Hypothalamus (tissue), 51 donors: ENCODE measurements at regions not wholly inside any gene's neighbourhood (a gene's known extent, or its start where the extent isn't known, plus 50 kb on each side); places are given as distances from the start of the nearest gene placed in this dataset.
A peak's percentile ranks its signal among the peaks of the same experiment; 100 is the strongest.
"Not testable (repeated sequence)": the region's sequence is repeated elsewhere in the genome, so short reads cannot be mapped to it uniquely, and the experiment has no call there.

ENCODE experiments used
- DNase-seq, 51 donors: peaks; one replicate each; lab custom pipeline; 2025; lab: John Stamatoyannopoulos, UW

DNA sequence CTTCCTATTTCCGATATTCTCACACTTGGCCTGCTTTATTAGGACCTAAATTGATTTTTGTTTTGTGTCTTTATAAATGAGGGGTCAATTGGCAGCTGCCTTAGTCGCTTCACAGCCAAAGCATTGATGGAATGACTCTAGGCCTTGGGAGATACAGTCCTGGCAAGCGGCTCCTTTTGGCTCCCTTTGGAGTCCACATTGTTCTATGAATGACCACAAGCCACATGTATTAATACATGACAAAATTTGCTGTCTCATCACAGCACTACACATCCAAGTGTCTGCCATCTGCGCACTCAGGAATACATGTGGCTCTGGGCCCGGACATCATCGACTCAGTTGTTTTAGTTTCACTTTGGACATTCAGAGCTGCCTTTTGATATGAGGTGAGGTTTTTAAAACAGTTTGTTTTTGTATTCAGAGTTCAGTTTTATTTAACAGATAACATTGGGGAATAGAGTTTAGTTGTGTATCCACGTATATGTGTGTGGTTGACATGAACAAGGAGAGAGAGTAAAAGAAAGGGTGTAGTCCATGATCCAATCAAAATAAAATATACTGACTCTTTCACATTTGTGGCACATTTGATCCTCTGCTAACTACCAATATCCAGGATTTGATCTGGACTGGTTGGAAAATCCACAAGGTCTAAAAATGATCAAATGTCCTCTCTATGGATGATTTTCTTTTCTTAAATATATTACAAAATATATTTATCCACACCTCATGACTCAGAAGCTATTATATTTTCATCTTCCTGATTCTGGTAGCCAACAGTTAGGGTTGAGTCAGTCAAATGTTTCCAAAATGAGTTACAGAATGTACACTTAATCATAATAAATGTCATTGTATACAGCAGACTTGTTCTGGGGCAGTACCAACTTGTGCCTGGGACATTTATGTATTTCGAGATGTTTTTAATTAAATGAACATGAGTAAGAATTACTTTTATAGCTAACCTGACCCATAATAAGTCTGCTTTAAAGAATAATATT is 114.0 kb upstream of the MTAP start:
- peak in 7 of 51 donors; percentile 5 to 13 (median 10) for DNase-seq

DNA sequence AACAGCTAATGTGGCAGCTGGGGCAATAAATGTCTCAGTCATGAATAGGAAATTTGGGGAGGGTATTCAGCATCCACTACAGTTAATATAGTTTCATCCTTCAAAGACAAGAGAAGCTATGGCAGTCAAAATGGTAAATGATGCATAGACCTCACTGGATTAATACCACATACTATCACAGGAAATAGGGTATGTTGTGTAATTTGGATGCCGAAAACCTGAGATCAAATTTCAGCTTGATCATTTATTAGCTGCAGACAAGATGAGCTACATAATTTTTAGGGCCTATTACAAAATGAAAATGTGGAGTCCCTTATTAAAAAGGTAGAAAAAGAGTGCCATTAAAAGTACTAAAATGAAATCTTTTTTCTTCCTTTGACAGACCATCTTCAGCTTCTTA is 112.6 kb upstream of the MTAP start:
- DNase-seq: no peak

DNA sequence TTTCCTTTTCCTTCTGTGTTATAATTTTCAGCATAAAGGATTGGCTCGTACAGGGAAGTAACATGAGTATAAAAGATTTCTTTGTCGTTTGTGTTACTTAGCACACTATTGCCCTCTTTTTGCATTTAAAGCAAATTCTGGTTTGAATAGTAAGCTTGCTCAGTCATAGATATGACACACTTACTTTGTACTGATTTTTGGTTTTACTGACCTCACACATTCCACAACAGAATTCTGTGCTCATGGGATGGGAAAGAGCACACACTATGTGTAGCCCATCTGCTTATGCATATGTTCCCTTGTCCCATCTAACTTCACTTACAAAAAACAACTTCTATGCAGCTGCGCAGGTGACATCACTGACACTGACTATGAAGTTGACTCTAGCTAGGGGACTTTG is 111.9 kb upstream of the MTAP start:
- DNase-seq: no peak

DNA sequence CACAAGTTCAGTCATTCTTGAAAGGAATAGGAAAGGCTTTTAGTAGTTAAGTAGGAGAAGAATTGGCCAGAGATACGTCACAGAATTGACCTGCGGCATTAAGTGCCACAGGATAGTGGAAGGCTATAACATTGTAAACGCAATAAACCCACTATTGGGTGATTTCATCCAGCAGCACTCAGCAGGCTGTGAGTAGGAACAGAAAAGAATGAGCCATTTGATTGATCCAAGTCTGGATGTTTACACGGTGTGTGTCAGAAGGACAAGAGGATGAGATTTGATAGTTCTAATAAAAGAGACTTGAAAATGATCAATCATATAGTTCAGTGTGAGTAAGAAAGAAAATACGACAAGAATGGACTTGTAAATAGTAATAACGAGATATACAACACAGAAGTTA is 110.0 kb upstream of the MTAP start:
- no peak for DNase-seq

DNA sequence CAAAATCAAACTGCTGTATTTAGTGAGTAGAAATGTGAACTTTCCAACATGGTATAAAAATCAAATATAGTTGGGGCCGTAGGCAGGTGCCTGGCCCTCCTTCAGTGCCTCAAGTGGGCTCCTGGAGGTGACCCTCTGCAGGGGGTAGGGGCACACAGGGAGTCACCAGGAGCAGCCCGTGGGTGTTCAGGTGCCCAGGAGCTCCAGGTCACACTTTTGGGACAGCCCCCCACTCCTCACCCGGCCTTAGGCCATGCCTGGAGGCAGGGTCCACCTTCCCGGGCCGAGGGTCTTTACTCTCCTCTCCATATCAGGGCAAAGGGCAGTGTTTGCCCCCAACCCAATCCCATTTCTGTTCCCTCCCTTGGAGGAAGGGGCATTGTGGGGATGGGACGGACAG is 108.0 kb upstream of the MTAP start:
- DNase-seq: no peak

DNA sequence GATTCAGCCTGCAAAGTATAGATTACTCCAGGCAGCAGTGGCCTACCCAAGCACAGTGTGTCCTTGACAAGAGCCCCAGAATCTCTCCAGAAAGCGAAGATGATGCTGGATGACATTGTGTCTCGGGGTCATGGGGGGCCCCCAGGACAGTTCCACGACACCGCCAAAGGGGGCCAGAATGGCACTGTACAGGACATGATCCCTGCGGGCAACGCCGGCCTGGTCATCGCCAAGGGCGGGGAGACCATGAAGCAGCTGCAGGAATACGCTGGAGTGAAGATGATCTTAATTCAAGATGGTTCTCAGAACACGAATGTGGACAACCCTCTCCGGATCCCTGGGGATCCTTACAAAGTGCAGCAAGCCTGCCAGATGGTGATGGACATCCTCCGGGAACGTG is 107.0 kb upstream of the MTAP start:
- DNase-seq: no peak

DNA sequence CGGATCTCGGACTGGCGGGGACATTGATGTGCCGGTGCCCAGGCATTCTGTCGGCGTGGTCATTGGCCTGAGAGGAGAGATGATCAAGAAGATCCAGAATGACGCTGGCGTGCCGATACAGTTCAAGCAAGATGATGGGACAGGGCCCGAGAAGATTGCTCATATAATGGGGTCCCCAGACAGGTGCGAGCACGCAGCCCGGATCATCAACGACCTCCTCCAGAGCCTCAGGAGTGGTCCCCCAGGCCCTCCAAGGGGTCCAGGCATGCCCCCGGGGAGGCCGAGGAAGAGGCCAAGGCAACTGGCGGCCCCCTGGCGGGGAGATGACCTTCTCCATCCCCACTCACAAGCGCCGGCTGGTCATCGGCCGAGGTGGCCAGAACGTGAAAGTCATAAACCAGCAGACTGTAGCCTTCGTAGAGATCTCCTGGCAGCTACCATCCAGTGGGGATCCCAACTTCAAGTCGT is 106.5 kb upstream of the MTAP start:
- no peak for DNase-seq

DNA sequence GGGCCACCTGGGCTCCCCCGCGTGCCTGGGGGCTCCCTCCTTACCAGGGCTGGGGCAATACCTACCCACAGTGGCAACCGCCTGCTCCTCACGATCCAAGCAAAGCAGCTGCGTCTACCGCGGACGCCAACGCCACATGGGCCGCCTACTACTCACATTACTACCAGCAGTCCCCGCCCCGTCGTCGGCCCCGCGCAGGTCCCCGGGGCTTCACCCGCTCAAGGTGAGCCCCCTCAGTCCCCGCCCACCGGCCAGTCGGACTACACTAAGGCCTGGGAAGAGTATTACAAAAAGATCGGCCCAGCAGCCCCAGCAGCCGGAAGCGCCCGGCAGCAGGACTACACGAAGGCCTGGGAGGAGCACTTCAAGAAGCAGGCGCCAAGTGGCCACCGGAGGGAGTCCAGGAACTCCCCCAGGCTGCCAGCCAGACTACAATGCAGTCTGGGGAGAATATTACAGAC is 106.0 kb upstream of the MTAP start:
- DNase-seq: no peak

DNA sequence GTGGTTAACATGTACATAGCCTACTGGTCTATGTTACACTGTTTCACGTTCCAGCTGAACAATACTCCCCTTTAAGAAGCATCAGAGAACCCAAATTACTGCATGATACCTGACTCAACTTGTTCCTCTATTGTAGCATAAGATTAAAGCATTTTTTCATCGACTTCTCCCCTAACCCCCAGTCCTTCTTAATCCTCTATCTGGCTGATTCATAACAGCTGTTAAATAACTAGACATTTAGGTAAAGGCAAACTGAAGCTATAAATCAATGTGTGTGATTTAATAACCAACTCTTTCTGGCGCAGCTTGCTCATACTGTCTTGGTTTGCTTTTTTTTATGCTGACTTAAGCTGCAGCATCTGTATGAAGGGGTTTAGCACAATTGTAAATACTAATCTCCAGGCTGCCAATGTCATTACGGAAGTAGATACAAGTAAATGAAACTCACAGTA is 94.2 kb upstream of the MTAP start:
- no peak for DNase-seq

DNA sequence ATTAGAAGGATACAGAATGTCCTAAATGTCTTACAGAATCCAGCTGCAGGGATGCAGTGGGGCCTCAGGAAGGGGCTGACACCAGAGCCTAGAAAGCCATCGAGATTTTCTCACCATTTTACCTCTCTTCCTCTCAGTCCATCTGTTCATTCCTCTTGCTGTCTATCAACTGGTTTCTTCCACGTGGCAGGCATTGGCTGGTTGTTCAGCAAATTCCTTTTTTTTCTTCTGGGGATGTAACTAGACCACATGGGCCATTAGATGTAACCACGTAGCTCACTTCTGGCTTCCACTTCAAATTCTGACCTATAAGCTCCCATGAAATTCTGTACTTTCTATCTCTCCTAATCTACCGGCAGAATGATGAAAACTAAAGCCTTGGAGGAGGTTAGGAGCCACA is 93.6 kb upstream of the MTAP start:
- no peak for DNase-seq

DNA sequence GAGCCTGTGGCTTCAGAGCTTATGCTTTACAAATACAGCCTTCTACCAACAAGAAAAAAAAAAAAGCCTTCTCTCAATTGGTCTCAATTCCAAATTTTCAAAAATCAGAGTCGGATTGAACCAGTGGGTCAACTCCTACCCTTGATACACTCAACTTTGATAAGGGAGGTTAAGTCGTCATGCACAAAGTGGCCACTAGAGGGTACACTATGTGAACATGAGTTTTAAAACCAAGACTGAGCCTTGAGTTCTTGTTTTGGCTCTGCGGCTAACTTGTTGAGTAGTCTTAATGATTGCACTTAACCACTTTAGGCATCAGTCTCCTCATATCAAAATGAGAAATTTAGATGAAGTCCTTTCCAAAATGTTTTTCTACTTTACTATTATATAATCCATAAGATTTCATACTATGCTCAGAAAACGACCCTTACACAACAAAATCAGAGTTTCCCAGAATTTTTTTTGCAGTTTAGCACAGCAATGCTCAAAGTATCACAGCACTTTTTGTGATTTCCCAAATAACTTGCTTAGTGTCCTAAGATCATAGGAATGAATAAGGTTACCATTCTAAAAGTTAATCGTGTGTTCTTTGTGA is 92.9 kb upstream of the MTAP start:
- DNase-seq: peak in 13 of 51 donors; percentile 1 to 43 (median 14)

DNA sequence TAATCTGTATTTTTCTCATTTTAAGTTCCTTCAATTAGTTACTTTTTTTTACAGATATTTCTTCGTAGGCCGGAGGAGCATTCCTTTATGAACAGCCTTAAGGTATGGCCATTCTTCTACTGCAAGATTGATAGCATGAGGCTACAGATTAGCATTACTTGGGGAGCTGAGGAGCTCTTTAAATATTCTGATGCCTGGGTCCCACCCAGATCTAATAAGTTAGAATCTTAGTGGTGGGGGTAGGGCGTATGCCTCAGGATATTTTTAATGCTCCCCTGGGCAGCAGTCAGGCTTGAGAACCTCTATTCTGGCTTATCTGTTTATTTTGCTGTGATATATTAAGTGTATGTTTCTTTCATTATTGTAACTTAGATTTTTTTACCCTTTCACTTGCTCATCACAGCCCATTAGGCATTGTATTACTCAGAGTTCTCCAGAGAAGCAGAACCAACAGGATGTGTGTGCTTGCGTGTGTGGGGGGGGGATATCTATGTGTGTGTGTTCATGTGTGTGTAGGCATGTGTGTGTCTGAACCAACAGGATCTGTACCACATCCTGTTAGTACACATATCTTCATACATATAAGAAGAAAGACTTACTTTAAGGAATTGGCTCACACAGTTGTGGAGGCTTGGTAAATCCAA is 91.8 kb upstream of the MTAP start:
- DNase-seq: no peak

DNA sequence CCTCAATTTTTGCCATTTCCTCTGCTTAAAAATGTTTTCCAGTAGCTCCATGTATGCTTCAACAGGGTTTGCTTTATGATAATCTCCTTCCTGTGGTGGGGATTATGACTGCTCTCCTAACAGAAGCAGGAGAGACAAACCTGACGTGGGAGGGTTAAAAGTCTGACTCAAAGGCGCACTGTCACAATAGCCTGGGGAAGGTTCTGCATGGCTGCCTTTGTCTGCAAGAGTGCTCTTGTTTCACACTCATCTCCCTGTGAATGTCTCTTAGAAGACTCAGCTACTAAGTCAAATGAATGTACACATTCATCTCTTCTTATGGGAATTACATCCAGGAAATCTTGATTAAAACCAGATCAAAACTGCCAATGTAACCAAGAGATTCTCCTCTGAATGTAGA is 90.9 kb upstream of the MTAP start:
- DNase-seq: peak in 1 of 51 donors; percentile 1

DNA sequence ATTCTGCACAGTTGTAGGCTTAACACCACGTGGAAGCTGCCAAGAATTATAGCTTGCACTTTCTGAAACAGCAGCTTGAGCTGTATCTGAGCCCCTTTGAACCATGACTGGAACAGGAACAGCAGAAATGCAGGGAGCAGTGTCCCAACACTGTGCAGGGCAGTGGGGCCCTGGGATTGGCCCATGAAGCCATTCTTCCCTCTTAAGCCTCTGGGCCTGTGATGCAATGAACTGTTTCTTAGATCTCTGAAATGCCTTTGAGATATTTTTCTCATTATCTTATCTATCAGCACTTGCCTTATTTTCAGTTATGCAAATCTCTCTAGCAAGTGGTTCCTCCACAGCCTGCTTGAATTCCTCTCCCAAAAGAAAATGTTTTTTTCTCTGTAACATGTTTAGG is 87.0 kb upstream of the MTAP start:
- DNase-seq: no peak

DNA sequence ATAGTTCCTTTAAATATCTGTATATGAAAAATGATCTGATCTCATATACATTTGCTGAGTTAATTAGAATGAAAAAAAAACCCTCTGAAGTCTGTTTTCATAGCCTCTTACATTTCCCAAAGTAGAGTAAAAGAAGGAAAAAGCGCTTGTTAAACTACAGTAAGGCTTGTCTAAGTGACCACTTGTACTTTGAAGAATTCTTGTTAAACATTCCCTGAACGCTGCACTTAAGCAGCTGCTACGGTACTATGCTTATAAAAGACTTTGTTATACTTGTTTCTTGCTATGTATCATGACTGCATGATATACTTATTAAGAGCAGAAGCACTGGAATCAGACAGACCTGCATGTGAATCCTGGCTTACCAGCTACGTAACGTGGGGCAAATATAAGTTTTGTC is 81.7 kb upstream of the MTAP start:
- no peak for DNase-seq

DNA sequence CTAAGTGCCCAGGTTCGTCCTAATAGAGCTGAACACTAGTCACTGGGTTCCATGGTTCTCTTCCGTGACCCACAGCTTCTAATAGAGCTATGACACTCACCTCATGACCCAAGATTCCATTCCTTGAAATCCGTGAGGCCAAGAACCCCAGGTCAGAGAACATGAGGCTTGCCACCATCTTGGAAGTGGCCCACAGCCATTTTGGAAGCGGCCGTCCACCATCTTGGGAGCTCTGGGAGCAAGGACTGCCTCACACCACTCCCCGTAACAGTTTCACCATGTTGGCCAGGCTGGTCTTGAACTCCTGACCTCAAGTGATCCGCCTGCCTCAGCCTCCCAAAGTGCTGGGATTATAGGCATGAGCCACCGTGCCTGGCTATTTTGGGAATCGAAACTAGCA is 75.0 kb upstream of the MTAP start:
- not testable (repeated sequence) for DNase-seq

DNA sequence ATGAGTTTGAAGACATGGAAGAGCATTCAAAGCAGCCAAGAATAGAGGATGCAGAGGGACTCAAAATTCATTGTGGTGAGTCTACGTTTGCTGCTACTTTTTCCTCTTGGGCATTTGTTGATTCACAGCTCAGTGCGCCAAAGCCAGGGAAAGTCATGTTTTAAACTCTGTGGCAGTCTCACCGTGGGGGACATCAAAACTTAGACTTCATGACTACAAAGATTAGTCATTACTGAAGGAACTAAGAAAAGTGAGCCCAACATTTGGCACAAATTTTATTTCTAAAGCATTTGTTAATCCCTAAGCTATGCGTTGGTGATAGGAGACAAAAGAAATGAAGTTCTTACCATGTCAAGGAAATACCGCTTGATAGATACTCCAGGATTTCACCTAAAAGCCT is 73.7 kb upstream of the MTAP start:
- no peak for DNase-seq

DNA sequence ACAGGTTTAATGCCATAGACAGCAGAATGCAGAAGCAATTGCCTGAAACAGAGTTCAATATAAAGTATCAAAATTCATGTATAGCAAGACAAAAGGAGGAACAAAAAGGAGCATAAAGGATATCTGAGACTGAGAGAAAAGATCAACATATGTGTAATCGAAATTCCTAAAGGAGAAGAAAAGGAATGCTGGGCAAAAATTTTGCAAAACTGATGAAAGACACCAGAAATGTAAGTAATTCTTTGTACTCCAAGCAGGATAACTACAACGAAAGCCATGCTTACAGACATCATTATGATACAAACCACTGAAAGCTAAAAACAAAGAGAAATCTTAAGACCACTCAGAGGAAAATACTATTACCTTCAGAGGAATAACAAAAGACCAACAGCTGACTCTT is 72.8 kb upstream of the MTAP start:
- DNase-seq: no peak

DNA sequence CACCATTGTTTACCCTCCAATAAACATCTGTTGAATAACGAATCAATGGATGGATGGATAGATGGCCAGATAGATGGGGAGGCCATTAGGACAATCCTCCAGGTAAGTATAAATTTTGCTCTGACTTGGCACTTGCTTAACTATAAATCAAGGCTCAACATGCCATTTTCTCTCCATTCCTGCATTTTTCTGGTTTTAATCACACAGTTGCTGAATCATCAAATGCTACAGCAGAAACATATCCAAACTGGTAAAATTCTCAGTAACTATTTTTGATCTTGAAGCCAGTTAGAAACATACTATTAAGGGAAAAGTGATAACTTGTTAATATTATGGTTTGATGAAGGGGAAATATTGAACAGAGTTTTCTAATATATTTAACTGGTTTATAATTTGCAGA is 71.5 kb upstream of the MTAP start:
- no peak for DNase-seq

DNA sequence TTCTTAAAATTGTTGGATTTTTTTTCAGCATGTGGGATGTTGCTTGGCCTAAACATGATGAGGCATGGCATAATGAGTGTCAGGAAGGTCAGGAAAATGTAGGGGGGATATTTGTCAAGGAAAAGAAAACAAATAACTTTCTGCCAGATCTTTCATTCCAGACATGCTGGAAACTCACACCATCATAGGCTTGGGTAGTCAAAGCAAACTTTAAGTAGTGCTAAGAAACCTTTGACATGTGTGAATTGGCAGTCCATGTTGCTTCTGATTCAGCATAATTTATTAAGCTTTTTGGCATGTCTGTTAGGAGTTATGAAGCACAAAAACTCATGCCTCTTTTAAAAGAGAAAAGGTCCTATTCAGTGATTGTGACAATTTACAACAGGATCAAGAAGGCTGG is 61.3 kb upstream of the MTAP start:
- DNase-seq: no peak

DNA sequence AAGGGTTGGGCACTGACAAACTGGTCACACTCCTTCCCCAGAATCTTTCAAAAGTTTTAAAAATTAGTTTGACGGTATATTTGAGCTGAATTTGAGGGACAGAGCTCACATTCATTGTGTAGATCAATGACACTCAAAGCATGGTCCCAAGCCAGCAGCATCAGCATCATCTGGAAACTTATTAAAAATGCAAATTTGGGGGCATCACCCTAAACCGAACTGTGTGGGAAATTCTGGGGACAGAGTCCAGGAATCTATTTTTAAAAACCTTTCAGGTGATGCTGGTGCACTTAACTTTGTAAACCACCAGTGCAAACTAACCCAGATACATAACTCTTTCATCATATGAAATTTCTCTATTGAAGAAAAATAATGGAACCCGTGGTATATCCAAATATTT is 58.1 kb upstream of the MTAP start:
- no peak for DNase-seq
